GM12892 (cell line): ENCODE measurements at regions not wholly inside any gene's neighbourhood (a gene's known extent, or its start where the extent isn't known, plus 50 kb on each side); places are given as distances from the start of the nearest gene placed in this dataset.

Source experiments
- DNase-seq: peaks from one replicate; pipeline ENCODE4 v3.0.0; 2011; ENCODE audit not compliant: insufficient read length
- FAIRE-seq: peaks from 2 replicates; lab custom pipeline; 2011; peaks lifted over from hg19 to GRCh38; lab: Jason Lieb, UNC
- POLR2A ChIP-seq: IDR thresholded peaks from 2 replicates; pipeline ENCODE4 v1.6.1; 2011; ENCODE audit warnings: low read depth, low read length, control low read depth
- POLR2AphosphoS5 ChIP-seq: IDR thresholded peaks from 2 replicates; pipeline ENCODE4 v1.6.1; 2011; ENCODE audit warnings: low read depth, low read length, control low read depth
- TAF1 ChIP-seq: IDR thresholded peaks from 2 replicates; pipeline ENCODE4 v1.6.1; 2011; ENCODE audit warnings: low read depth, mild to moderate bottlenecking, control low read depth, low read length, borderline replicate concordance

GRCh38 chr7:33733870-33734650, 171.3 kb upstream of the BMPER start:
- FAIRE-seq = no peak
- no peak for DNase-seq
- TF ChIP-seq POLR2A (no peak), POLR2AphosphoS5 (no peak), TAF1 (no peak)

- TF ChIP-seq TAF1 (no peak), POLR2AphosphoS5 (no peak), POLR2A (no peak)
- FAIRE-seq (no peak), DNase-seq (no peak)
Measured at GRCh38 chr7:33735403-33735802, 169.9 kb upstream of the BMPER start.

GRCh38 chr7:33736521-33737221, 168.7 kb upstream of the BMPER start:
- DNase-seq (no peak), FAIRE-seq (no peak)
- no peak for TF ChIP-seq TAF1
- no peak for TF ChIP-seq POLR2AphosphoS5
- no peak for TF ChIP-seq POLR2A

GRCh38 chr7:33738260-33738935, 166.9 kb upstream of the BMPER start:
- TF ChIP-seq POLR2AphosphoS5 = no peak
- TF ChIP-seq POLR2A = no peak
- no peak for TF ChIP-seq TAF1
- DNase-seq = no peak
- FAIRE-seq = no peak

- FAIRE-seq = no peak
- TF ChIP-seq TAF1 = no peak
- TF ChIP-seq POLR2A = no peak
- TF ChIP-seq POLR2AphosphoS5 = no peak
- DNase-seq = no peak
Measured at GRCh38 chr7:33739286-33739685, 166.1 kb upstream of the BMPER start.

DNA sequence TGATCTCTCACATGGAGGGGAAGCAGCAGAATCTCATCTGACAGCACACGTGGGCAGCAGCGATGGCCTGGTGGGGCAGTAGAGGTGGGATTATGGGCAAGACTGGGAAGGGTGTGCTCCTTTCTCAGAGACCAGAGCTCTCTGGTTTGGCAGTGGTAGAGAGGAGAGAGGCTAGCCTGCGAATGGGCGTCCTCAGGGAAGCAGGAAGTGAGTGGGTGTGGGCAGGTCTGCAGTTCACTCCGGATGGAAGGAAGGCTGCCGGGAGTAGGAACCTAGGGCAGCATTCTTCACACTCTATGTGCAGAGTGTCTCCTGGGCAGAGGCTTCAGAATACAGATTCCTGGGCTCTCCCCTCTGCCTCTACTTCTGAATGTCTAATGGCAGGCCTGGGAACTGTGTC, 162.8 kb upstream of the BMPER start:
- DNase-seq (no peak), FAIRE-seq (no peak)
- TF ChIP-seq POLR2A (no peak), POLR2AphosphoS5 (no peak)

DNA sequence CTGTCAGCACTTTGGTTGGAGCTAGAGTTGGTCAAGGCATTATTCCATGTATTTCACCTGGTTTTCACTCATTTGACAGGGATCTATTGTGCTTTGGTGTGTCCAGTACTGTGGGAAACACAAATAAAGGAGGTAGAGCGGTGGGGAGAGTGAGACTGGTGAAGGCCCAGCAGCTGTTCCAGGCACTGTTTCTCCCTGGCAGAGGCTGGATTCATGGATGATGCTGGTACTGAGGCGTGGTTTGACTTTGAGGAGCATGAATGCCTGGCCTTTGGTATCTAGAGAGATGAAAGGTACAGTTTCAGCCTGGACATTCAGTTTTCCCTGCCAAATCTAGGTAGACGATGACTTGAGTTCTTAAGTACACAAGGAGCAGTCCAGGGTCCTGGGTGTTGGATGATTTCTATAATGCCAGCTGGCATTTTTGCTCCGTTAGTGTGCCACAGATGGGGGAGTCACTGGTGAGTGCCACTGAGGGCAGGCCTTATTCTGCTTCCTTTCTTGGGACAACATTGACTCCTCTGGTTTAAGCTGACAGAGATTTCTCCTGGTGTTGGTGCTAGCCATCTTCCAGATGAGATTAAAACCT, 162.2 kb upstream of the BMPER start:
- DNase-seq (no peak), FAIRE-seq (no peak)

GRCh38 chr7:33743594-33743993, 161.7 kb upstream of the BMPER start:
- no peak for TF ChIP-seq POLR2AphosphoS5
- no peak for TF ChIP-seq POLR2A
- TF ChIP-seq TAF1 = no peak
- DNase-seq (no peak), FAIRE-seq (no peak)

More for the DNA sequence above, 162.2 kb upstream of the BMPER start:
- TF ChIP-seq TAF1 (no peak), POLR2A (no peak), POLR2AphosphoS5 (no peak)

DNA sequence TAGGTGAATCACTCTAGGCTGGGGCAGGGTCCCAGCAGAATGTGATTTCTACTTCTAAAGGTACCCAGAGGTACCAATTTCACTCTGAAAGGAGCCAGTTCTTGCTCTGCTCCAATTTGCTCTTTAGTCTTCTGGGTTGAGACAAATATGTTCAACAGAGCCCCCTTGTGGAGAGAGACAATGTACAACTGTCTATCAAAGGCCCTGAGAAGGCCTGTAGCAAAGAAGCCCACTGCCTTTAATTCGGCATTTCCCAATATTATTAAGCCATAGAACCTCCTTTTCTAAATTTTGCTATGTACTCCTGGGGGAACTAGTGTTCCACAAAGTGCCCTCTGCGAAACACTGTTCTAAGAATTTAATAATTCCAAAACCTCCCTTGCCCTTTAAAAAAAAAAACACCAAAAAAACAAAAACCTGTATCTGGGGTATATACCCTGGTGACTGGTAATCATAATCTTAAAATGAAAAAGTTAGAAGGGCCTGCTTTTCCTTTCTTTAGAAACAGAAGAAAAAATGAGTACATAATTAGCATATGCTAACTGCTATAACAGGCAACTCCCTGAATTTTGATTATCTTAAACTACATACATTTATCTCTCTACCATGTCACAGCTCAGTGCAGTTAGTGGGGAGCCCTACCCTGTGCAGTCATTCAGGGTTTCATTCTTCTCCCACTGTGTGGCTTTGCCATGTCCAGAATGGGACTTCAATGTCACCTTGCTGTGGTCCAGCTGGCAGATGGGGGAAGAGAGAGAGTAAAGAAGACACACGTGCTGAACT, 160.9 kb upstream of the BMPER start:
- FAIRE-seq = no peak
- DNase-seq = no peak
- TF ChIP-seq POLR2AphosphoS5 (no peak), TAF1 (no peak), POLR2A (no peak)

DNA sequence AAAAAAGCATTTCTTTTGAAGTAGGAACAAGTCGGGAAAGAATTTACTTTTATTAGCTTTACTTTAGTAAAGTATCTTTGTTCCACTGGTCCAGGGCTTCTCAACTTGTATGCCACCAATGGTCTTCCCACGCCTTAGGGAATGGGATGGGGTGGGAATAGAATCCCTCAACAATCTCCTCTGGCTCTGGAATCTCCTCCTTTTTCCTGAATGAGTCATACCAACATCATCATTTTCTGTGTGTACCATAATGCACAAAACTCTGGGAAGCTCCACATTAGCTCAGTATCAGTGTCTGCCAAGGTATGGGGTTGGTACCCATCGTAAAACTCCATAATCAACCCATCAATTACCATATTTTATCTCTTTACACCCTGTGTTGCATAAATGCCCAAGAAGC, 159.4 kb upstream of the BMPER start:
- DNase-seq (no peak), FAIRE-seq (no peak)
- TF ChIP-seq TAF1 = no peak
- TF ChIP-seq POLR2A = no peak
- TF ChIP-seq POLR2AphosphoS5 = no peak
